Mammary epithelial cell (primary cell): ENCODE measurements at regions not wholly inside any gene's neighbourhood (a gene's known extent, or its start where the extent isn't known, plus 50 kb on each side); places are given as distances from the start of the nearest gene placed in this dataset.
"Not testable (repeated sequence)": the region's sequence is repeated elsewhere in the genome, so short reads cannot be mapped to it uniquely, and the experiment has no call there.

Experiments
- EZH2 ChIP-seq: IDR thresholded peaks from 2 replicates; pipeline ENCODE4 v1.6.1; 2012; ENCODE audit warnings: low read length, inconsistent platforms, borderline replicate concordance
- TF ChIP-seq, protein P1 (sequence below), 2 donors: IDR thresholded peaks in 1 of 2; conservative IDR thresholded peaks in 1 of 2; 2 replicates each; pipeline ENCODE4 v1.5.1; 2011 to 2012; ENCODE audit warnings: inconsistent platforms in 2 of 2, low read length in 2 of 2, mild to moderate bottlenecking in 2 of 2, control low read depth in 1 of 2, low read depth in 1 of 2; ENCODE audit not compliant: insufficient read depth in 1 of 2; ENCODE audit errors: extremely low read depth in 1 of 2

DNA sequence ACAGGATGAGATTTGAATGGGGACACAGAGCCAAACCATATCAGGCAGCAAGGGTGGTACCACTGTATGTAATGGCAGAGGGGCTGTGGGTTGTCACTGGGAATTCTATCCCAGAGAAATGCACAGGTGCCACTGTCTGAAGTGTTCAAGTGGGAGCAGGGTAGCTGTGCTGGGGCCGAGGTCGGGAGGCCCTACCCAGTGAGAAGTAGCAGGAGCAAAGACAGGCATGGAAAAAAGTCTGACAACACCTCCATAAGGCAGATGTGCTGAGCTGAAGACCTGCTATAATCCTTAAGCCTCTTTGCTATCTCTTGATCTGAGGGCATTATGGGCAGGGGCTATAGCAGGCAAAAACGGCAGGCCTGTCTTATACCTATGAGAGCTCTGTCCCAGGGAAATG lies 86.9 kb upstream of the ANKRD20A1 start:
- TF ChIP-seq, protein P1, sequence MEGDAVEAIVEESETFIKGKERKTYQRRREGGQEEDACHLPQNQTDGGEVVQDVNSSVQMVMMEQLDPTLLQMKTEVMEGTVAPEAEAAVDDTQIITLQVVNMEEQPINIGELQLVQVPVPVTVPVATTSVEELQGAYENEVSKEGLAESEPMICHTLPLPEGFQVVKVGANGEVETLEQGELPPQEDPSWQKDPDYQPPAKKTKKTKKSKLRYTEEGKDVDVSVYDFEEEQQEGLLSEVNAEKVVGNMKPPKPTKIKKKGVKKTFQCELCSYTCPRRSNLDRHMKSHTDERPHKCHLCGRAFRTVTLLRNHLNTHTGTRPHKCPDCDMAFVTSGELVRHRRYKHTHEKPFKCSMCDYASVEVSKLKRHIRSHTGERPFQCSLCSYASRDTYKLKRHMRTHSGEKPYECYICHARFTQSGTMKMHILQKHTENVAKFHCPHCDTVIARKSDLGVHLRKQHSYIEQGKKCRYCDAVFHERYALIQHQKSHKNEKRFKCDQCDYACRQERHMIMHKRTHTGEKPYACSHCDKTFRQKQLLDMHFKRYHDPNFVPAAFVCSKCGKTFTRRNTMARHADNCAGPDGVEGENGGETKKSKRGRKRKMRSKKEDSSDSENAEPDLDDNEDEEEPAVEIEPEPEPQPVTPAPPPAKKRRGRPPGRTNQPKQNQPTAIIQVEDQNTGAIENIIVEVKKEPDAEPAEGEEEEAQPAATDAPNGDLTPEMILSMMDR (conservative IDR thresholded peaks at IDR 0.05 in 1 of 2, IDR thresholded peaks at IDR 0.05 in 1 of 2; ENCODE audit: extremely low read depth in 1 of 2, insufficient read depth in 1 of 2, low read depth in 1 of 2, low read length in 2 of 2): not testable (repeated sequence)
- not testable (repeated sequence) for TF ChIP-seq EZH2
